ENCODE measurements at regions not wholly inside any gene's neighbourhood (a gene's known extent, or its start where the extent isn't known, plus 50 kb on each side); places are given as distances from the start of the nearest gene placed in this dataset.

DNA sequence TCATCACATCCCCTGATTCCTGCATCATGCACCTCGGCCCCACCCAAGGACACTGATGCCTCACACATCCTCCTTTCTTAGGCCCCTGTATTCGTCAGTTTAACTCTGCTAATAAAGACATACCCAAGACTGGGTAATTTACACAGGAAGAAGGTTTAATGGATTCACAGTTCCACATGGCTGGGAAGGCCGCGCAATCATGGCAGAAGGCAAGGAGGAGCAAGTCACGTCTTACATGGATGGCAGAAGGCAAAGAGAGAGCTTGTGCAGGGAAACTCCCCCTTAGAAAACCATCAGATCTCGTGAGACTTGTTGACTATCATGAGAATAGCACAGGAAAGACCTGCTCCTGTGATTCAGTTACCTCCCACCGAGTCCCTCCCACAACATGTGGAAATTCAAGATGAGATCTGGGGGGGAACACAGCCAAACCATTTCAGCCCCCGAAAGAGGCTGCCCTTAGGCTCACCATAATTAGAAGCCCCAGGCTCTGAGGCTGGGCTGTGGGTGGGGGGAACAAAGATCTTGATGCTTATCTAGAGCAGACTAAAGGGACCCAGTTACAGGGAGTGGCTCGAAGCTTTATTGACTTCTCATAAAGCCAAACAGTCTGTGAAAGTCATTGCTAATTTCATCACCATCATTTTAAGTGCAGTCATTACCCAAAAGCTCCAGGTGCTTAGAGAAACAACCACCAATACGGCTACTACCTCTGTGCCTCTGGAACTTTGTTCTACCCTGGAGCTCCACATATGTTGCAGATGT is 181.5 kb downstream of the MATN1 start:
- Histone ChIP-seq H3K4me2 (ENCODE audit: low read depth, low read length, poor library complexity, severe bottlenecking) (no peak overlapping the region), H3K9me3 (ENCODE audit: low read length) (no peaks in the 10 kb centered on the region), H3K27ac (ENCODE audit: low read length) (no peak overlapping the region), H2AFZ (ENCODE audit: low read length) (no peak overlapping the region), H4K20me1 (ENCODE audit: insufficient read depth, low read depth, low read length) (no peaks in the 10 kb centered on the region), H3K79me2 (ENCODE audit: low read length) (no peaks in the 10 kb centered on the region), H3K27me3 (ENCODE audit: low read length) (no peaks in the 10 kb centered on the region), H3K9me2 (replicated peaks; ENCODE audit: insufficient read depth, low read length) (no peaks in the 10 kb centered on the region), H3K36me3 (ENCODE audit: insufficient read depth, low read length) (no peaks in the 10 kb centered on the region), H3K9ac (ENCODE audit: low read length) (no peak overlapping the region), H3K4me3 (ENCODE audit: low read length) (no peak overlapping the region), H3K4me1 (ENCODE audit: low read length) (no peaks in the 10 kb centered on the region)
- DNase-seq, result no peak

DNA sequence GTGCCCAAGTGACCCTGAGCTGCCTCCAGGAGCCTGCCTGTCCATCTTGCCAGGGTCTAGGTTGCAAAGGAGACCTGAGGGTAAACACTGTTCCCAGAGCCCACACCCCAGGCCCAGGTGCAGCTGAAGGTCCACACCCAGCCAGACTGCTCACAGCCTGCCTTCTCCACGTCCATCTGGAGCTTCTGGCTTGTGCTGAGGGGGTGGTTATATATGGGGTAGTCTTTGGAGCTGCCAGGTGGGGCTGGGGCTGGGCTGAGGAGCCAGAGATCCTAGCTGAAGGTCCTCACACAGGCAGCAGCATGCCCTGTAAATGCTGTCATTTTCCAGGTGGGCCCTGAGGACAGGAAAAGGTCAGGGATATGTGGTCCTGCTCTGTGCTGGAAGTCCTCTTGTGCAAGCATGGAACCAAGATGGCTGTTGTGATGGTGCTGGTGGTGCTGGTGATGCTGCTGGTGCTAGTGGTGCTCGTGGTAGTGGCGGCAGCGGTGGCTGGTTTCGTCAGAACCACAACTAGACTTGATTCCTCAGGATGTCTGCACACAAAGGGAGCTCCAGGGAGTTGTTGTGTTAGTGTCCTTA is 182.7 kb downstream of the MATN1 start:
- Histone ChIP-seq H2AFZ (ENCODE audit: low read length) (no peak overlapping the region), H3K9me3 (ENCODE audit: low read length) (no peaks in the 10 kb centered on the region), H3K4me1 (ENCODE audit: low read length) (no peaks in the 10 kb centered on the region), H3K27me3 (ENCODE audit: low read length) (no peaks in the 10 kb centered on the region), H3K27ac (ENCODE audit: low read length) (no peak overlapping the region), H3K4me3 (ENCODE audit: low read length) (no peak overlapping the region), H3K36me3 (ENCODE audit: insufficient read depth, low read length) (no peaks in the 10 kb centered on the region), H3K4me2 (ENCODE audit: low read depth, low read length, poor library complexity, severe bottlenecking) (no peak overlapping the region), H3K9me2 (replicated peaks; ENCODE audit: insufficient read depth, low read length) (no peaks in the 10 kb centered on the region), H3K9ac (ENCODE audit: low read length) (no peak overlapping the region), H3K79me2 (ENCODE audit: low read length) (no peaks in the 10 kb centered on the region), H4K20me1 (ENCODE audit: insufficient read depth, low read depth, low read length) (no peaks in the 10 kb centered on the region)
- no peak for DNase-seq

DNA sequence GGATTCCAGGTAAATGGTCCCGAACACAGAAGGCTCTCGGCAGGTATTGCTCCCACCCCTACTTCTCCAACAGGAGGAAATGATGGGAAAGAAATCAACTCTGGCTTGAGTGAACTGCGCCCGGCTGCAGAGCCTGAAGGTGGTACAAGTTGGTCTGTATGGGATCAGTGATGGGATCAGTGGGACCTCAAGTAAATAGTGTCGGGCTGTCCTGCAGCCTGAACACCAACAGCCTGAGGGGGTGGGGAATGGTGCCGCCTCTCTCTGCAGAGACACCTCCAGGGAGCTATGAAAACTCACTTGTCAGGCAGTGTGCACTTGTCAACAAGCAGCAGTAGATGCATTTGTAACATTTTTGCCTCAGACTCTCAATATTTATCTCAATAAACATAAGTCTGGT is 183.5 kb downstream of the MATN1 start:
- Histone ChIP-seq H2AFZ (ENCODE audit: low read length) (no peak overlapping the region), H3K9me3 (ENCODE audit: low read length) (no peaks in the 10 kb centered on the region), H3K79me2 (ENCODE audit: low read length) (no peaks in the 10 kb centered on the region), H3K4me1 (ENCODE audit: low read length) (peaks cover 2% of the 10 kb centered on the region), H3K9me2 (replicated peaks; ENCODE audit: insufficient read depth, low read length) (no peaks in the 10 kb centered on the region), H3K9ac (ENCODE audit: low read length) (no peak overlapping the region), H3K36me3 (ENCODE audit: insufficient read depth, low read length) (no peaks in the 10 kb centered on the region), H3K27ac (ENCODE audit: low read length) (no peak overlapping the region), H4K20me1 (ENCODE audit: insufficient read depth, low read depth, low read length) (no peaks in the 10 kb centered on the region), H3K4me3 (ENCODE audit: low read length) (no peak overlapping the region), H3K27me3 (ENCODE audit: low read length) (no peaks in the 10 kb centered on the region), H3K4me2 (ENCODE audit: low read depth, low read length, poor library complexity, severe bottlenecking) (no peak overlapping the region)
- DNase-seq, result no peak

DNA sequence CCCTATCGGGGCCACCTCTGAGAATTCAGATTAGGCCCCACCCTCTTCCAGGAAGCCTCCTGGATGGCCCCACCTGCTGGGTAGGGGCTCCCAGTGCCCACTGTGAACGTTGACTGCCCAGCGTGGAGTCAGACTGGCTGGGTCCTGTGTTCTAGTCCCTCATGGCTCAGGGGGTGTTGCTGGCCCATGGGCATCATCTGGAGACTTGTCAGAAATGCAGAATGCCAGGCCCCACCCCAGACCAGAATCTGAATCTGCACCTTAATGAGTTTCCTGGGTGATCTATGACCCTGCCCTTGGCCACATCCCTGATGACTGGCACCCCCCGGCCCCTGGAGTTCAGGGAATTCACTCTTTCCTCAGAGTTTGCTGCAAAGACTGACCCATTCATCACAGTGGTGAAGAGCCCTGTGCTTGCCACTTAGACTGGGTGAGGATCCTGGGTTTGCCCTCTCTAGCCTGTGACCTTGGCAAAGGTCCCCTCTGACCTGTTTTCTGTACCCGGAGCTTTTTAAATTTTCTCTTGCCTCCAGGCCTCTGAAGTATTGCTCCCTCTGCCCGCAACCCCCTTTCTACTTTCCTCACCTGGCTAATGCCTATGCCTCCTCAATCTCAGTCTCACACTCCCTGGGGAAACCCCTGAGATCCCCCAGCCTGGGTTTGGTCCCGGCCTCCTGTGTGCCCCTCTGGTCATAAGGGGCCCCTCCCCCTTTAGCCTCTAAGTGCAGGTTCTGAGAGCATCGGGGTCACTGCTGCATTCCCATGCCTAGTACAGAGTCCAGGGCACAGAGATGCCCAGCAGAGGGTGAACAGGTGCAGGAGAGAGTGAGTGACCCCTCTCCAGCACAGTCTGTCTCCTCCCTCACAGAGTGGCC is 184.2 kb downstream of the MATN1 start:
- no peak overlapping the region for H3K4me3 ChIP-seq (ENCODE audit: low read length)
- H3K9me3 ChIP-seq (ENCODE audit: low read length), result no peaks in the 10 kb centered on the region
- H3K4me1 ChIP-seq (ENCODE audit: low read length), result peaks cover 8% of the 10 kb centered on the region
- no peak overlapping the region for H3K27ac ChIP-seq (ENCODE audit: low read length)
- no peak overlapping the region for H3K4me2 ChIP-seq (ENCODE audit: low read depth, low read length, poor library complexity, severe bottlenecking)
- no peak for DNase-seq
- no peaks in the 10 kb centered on the region for H3K9me2 ChIP-seq (replicated peaks; ENCODE audit: insufficient read depth, low read length)
- H3K9ac ChIP-seq (ENCODE audit: low read length), result no peak overlapping the region
- H2AFZ ChIP-seq (ENCODE audit: low read length), result no peak overlapping the region
- no peaks in the 10 kb centered on the region for H3K79me2 ChIP-seq (ENCODE audit: low read length)
- H4K20me1 ChIP-seq (ENCODE audit: insufficient read depth, low read depth, low read length), result no peaks in the 10 kb centered on the region
- H3K36me3 ChIP-seq (ENCODE audit: insufficient read depth, low read length), result no peaks in the 10 kb centered on the region
- no peaks in the 10 kb centered on the region for H3K27me3 ChIP-seq (ENCODE audit: low read length)

DNA sequence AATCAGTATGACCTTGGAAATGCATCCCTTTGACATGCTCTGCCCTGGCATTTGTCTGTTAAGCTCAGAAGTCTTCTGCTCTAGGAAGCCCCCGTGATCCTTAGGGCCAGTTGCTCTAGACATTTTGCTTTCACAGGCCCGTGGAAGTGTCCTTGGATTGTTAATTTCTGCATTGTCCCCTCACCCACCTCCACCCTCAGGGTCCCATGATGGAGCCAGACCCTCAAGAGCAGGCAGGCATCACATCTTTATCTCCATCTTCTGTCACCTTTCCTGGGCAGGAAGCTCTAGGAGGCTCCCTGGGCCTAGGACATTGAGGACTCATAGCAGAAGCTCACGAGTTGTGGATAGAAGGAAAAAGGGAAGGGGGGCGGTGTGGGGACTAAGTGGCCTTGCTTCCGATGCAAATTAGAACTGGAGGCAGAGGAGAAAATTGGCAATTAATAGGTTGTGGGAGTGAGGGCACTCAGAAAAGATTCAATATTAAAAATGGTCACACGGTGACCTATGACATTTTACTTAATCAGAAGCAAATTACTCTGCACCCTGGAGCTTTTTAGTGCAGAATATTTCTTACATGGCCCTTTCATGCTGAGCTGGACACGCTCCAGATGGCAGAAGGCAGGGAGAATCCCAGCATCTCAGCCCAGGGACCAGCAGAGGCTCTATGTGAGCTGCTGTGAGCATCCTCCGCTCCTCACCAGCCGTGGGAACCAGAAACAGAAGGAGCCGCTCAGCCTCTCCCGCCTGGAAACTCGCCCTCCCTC is 185.0 kb downstream of the MATN1 start:
- H3K27me3 ChIP-seq (ENCODE audit: low read length), result no peaks in the 10 kb centered on the region
- H3K9ac ChIP-seq (ENCODE audit: low read length), result no peak overlapping the region
- no peaks in the 10 kb centered on the region for H3K9me3 ChIP-seq (ENCODE audit: low read length)
- no peak overlapping the region for H3K4me3 ChIP-seq (ENCODE audit: low read length)
- no peaks in the 10 kb centered on the region for H3K9me2 ChIP-seq (replicated peaks; ENCODE audit: insufficient read depth, low read length)
- H3K4me1 ChIP-seq (ENCODE audit: low read length), result peaks cover 10% of the 10 kb centered on the region
- no peak overlapping the region for H2AFZ ChIP-seq (ENCODE audit: low read length)
- no peak for DNase-seq
- H4K20me1 ChIP-seq (ENCODE audit: insufficient read depth, low read depth, low read length), result no peaks in the 10 kb centered on the region
- H3K79me2 ChIP-seq (ENCODE audit: low read length), result no peaks in the 10 kb centered on the region
- H3K4me2 ChIP-seq (ENCODE audit: low read depth, low read length, poor library complexity, severe bottlenecking), result no peak overlapping the region
- no peaks in the 10 kb centered on the region for H3K36me3 ChIP-seq (ENCODE audit: insufficient read depth, low read length)
- H3K27ac ChIP-seq (ENCODE audit: low read length), result no peak overlapping the region

DNA sequence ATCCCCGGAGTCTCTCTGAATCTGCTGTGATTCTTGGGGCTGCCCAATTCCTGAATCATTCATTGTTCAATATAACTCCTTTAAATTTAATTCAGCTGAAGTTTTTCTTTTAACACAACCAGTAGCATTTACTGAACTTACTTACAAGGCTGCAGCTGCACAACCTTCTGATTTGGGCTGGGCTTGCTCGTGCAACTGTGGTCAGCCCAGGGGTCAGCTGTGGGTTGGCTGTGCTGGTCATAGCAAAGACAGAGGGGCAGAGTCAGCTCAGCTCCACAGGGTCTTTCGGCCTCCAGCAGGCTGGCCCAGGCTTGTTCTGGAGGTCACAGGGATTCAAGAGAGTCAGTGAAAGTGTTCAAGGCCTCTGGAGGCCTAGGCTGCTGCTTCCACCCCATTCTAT is 186.1 kb downstream of the MATN1 start:
- no peaks in the 10 kb centered on the region for H4K20me1 ChIP-seq (ENCODE audit: insufficient read depth, low read depth, low read length)
- no peaks in the 10 kb centered on the region for H3K79me2 ChIP-seq (ENCODE audit: low read length)
- H3K36me3 ChIP-seq (ENCODE audit: insufficient read depth, low read length), result no peaks in the 10 kb centered on the region
- no peak overlapping the region for H2AFZ ChIP-seq (ENCODE audit: low read length)
- no peak overlapping the region for H3K4me3 ChIP-seq (ENCODE audit: low read length)
- H3K27me3 ChIP-seq (ENCODE audit: low read length), result no peaks in the 10 kb centered on the region
- no peaks in the 10 kb centered on the region for H3K9me3 ChIP-seq (ENCODE audit: low read length)
- no peaks in the 10 kb centered on the region for H3K9me2 ChIP-seq (replicated peaks; ENCODE audit: insufficient read depth, low read length)
- H3K9ac ChIP-seq (ENCODE audit: low read length), result no peak overlapping the region
- H3K4me1 ChIP-seq (ENCODE audit: low read length), result peaks cover 19% of the 10 kb centered on the region
- DNase-seq, result no peak
- H3K27ac ChIP-seq (ENCODE audit: low read length), result no peak overlapping the region
- no peak overlapping the region for H3K4me2 ChIP-seq (ENCODE audit: low read depth, low read length, poor library complexity, severe bottlenecking)

DNA sequence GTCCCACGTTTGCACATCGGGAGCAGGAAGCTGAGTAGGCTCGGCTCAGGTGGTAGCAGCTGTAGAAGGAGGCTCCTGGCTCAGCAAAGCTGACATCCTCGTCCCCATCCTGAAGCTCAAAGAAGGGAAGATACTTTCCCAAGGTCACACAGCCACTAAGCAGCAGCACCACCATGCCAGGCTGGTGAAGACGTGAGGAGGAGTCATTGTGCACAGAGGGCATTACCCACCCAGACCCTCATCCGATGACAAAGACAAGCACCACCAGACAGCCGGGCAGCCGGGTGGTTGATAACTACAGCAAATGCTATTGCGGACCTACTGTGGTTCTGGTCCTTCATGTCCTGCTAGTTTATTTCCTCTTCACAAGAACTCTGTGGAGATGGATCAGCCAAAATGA is 186.9 kb downstream of the MATN1 start:
- Histone ChIP-seq H3K4me2 (ENCODE audit: low read depth, low read length, poor library complexity, severe bottlenecking) (no peak overlapping the region), H3K4me3 (ENCODE audit: low read length) (no peak overlapping the region), H3K79me2 (ENCODE audit: low read length) (no peaks in the 10 kb centered on the region), H2AFZ (ENCODE audit: low read length) (no peak overlapping the region), H3K9me2 (replicated peaks; ENCODE audit: insufficient read depth, low read length) (no peaks in the 10 kb centered on the region), H3K9me3 (ENCODE audit: low read length) (no peaks in the 10 kb centered on the region), H3K36me3 (ENCODE audit: insufficient read depth, low read length) (no peaks in the 10 kb centered on the region), H3K27me3 (ENCODE audit: low read length) (no peaks in the 10 kb centered on the region), H4K20me1 (ENCODE audit: insufficient read depth, low read depth, low read length) (no peaks in the 10 kb centered on the region), H3K4me1 (ENCODE audit: low read length) (peaks cover 19% of the 10 kb centered on the region), H3K27ac (ENCODE audit: low read length) (no peak overlapping the region), H3K9ac (ENCODE audit: low read length) (no peak overlapping the region)
- DNase-seq, result no peak
